HCT116 (cell line): ENCODE measurements at regions not wholly inside any gene's neighbourhood (a gene's known extent, or its start where the extent isn't known, plus 50 kb on each side); places are given as distances from the start of the nearest gene placed in this dataset.

ENCODE experiments used
- ATAC-seq: fragments of 200-7000 bp; cut with Tn5 transposase; 2 replicates; pipeline ENCODE4 v1.9.1; 2020; ENCODE audit warnings: mild to moderate bottlenecking, moderate library complexity
- BruUV-seq: library from RNA; stranded (reverse); fragments of 400-500 nt; replicated peaks from 2 replicates; lab custom pipeline; 2021; lab: Mats Ljungman, UMichigan
- CTCF ChIA-PET: fragments of 300-600 bp; sonication (Branson Sonifier 250); formaldehyde crosslinking; loops from one replicate; lab custom pipeline; 2021; ENCODE audit warnings: antibody characterized with exemption; lab: Charles Lee
- POLR2A ChIA-PET: fragments of 300-600, 350-600 bp; sonication (Branson Sonifier 250); formaldehyde crosslinking; loops from one replicate; lab custom pipeline; 2021; ENCODE audit warnings: antibody characterized with exemption; lab: Charles Lee
- RAD21 ChIA-PET, 2 experiments: fragments of 300-600 bp; sonication (Branson Sonifier 250); formaldehyde crosslinking; loops; one replicate each; lab custom pipeline; 2023; ENCODE audit warnings: low total read pairs in 2 of 2; ENCODE audit not compliant: uncharacterized antibody in 2 of 2, unreplicated experiment in 2 of 2, low non-redundant PET in 1 of 2; lab: Charles Lee
- DNase-seq: peaks from one replicate; pipeline ENCODE4 v3.0.0-alpha.2; 2010; ENCODE audit warnings: low read depth, low spot score
- H2AFZ ChIP-seq: fragments of 200-600 bp; shearing (Covaris generic), sonication (generic); 2 replicates; pipeline ENCODE4 v1.6.1; 2017; ENCODE audit warnings: low read depth, mixed run types, mixed read lengths, antibody characterized with exemption, low read length; ENCODE audit not compliant: poor library complexity, severe bottlenecking
- H3K27ac ChIP-seq: 2 replicates; pipeline ENCODE4 v1.5.1; 2012; ENCODE audit warnings: low read depth, low read length
- H3K27me3 ChIP-seq: fragments of 200-600 bp; sonication (generic); 2 replicates; pipeline ENCODE4 v1.6.1; 2016; ENCODE audit warnings: mixed run types, low read length, mixed read lengths; ENCODE audit not compliant: insufficient read depth
- H3K36me3 ChIP-seq, 2 experiments: fragments of 200-500 bp in 1 of 2; fragments of 200-600 bp in 1 of 2; sonication (Bioruptor generic) in 1 of 2; sonication (generic) in 1 of 2; 2 replicates each; pipeline versions ENCODE4 v1.5.1 to v1.6.1; 2014 to 2016; ENCODE audit warnings: low read length in 2 of 2, inconsistent platforms in 1 of 2, mixed read lengths in 1 of 2, mixed run types in 1 of 2; ENCODE audit not compliant: insufficient read depth in 2 of 2, control insufficient read depth in 1 of 2
- H3K4me1 ChIP-seq, 2 experiments: fragments of 200-600 bp in 1 of 2; sonication (generic) in 1 of 2; 2 replicates each; pipeline versions ENCODE4 v1.5.1 to v1.6.1; 2012 to 2017; ENCODE audit warnings: low read length in 2 of 2, inconsistent platforms in 1 of 2, mild to moderate bottlenecking in 1 of 2, mixed read lengths in 1 of 2, mixed run types in 1 of 2, moderate library complexity in 1 of 2; ENCODE audit not compliant: insufficient read depth in 2 of 2, control insufficient read depth in 1 of 2
- H3K4me2 ChIP-seq: fragments of 200-600 bp; sonication (generic); 2 replicates; pipeline ENCODE4 v1.6.1; 2017; ENCODE audit warnings: mixed run types, low read length, mixed read lengths
- H3K4me3 ChIP-seq, 2 experiments: fragments of 200-600 bp in 1 of 2; sonication (generic) in 1 of 2; replicated peaks in 1 of 2; 2 replicates each; pipeline ENCODE4 v1.5.1; 2011 to 2016; ENCODE audit warnings: low read length in 2 of 2, control low read depth in 1 of 2, low read depth in 1 of 2, mild to moderate bottlenecking in 1 of 2, mixed read lengths in 1 of 2, mixed run types in 1 of 2
- H3K79me2 ChIP-seq: fragments of 200-600 bp; sonication (generic); 2 replicates; pipeline ENCODE4 v1.6.1; 2017; ENCODE audit warnings: mild to moderate bottlenecking, mixed run types, low read length, moderate library complexity, mixed read lengths; ENCODE audit not compliant: insufficient read depth
- H3K9ac ChIP-seq: fragments of 200-600 bp; sonication (generic); 2 replicates; pipeline ENCODE4 v1.6.1; 2016; ENCODE audit warnings: low read length, mixed read lengths
- H3K9me2 ChIP-seq: fragments of 200-600 bp; sonication (generic), shearing (Covaris generic); 2 replicates; pipeline ENCODE4 v1.6.1; 2017; ENCODE audit warnings: mixed run types, mild to moderate bottlenecking, moderate library complexity; ENCODE audit not compliant: insufficient read depth
- H3K9me3 ChIP-seq, 2 experiments: fragments of 200-500 bp in 1 of 2; fragments of 200-600 bp in 1 of 2; sonication (Bioruptor generic) in 1 of 2; sonication (generic) in 1 of 2; 2 replicates each; pipeline ENCODE4 v1.6.1; 2014 to 2017; ENCODE audit warnings: low read length in 2 of 2, mixed read lengths in 2 of 2, inconsistent platforms in 1 of 2, low read depth in 1 of 2, mild to moderate bottlenecking in 1 of 2, mixed run types in 1 of 2, moderate library complexity in 1 of 2; ENCODE audit not compliant: control insufficient read depth in 1 of 2, insufficient read depth in 1 of 2
- H4K20me1 ChIP-seq: fragments of 200-600 bp; sonication (generic), shearing (Covaris generic); 2 replicates; pipeline ENCODE4 v1.6.1; 2017; ENCODE audit warnings: mixed run types, mild to moderate bottlenecking, moderate library complexity; ENCODE audit not compliant: insufficient read depth
- ATF3 ChIP-seq: IDR thresholded peaks from 2 replicates; pipeline ENCODE4 v1.6.1; 2012
- CBX3 ChIP-seq: IDR thresholded peaks from 2 replicates; pipeline ENCODE4 v1.6.1; 2012; ENCODE audit warnings: low read depth
- CTCF ChIP-seq, 3 experiments: fragments of 200-600 bp in 1 of 3; sonication (generic) in 1 of 3; IDR thresholded peaks in 2 of 3; conservative IDR thresholded peaks in 1 of 3; 2 replicates each; pipeline ENCODE4 v1.5.1; 2012 to 2017; ENCODE audit warnings: low read depth in 2 of 3, low read length in 2 of 3, antibody characterized with exemption in 1 of 3, borderline replicate concordance in 1 of 3, control low read depth in 1 of 3, mild to moderate bottlenecking in 1 of 3, mixed read lengths in 1 of 3, mixed run types in 1 of 3, moderate library complexity in 1 of 3; ENCODE audit not compliant: insufficient read depth in 1 of 3
- EGR1 ChIP-seq: IDR thresholded peaks from 2 replicates; pipeline ENCODE4 v1.6.1; 2012; ENCODE audit warnings: low read depth
- ELF1 ChIP-seq: IDR thresholded peaks from 2 replicates; pipeline ENCODE4 v1.6.1; 2012; ENCODE audit warnings: low read depth, borderline replicate concordance
- EZH2 ChIP-seq: fragments of 200-600 bp; sonication (generic); IDR thresholded peaks from 2 replicates; pipeline ENCODE4 v1.6.1; 2017; ENCODE audit warnings: antibody characterized with exemption, mixed run types
- EZH2phosphoT487 ChIP-seq: fragments of 200-600 bp; IDR thresholded peaks from 2 replicates; pipeline ENCODE4 v1.6.1; 2018; ENCODE audit warnings: antibody characterized with exemption, borderline replicate concordance
- FOSL1 ChIP-seq: IDR thresholded peaks from 2 replicates; pipeline ENCODE4 v1.6.1; 2012; ENCODE audit warnings: low read depth
- JUND ChIP-seq: IDR thresholded peaks from 2 replicates; pipeline ENCODE4 v1.6.1; 2012
- POLR2AphosphoS5 ChIP-seq: IDR thresholded peaks from 2 replicates; pipeline ENCODE4 v1.6.1; 2011; ENCODE audit warnings: mild to moderate bottlenecking, low read depth, low read length, moderate library complexity
- REST ChIP-seq: IDR thresholded peaks from 2 replicates; pipeline ENCODE4 v1.6.1; 2012; ENCODE audit warnings: low read depth
- SIN3A ChIP-seq: IDR thresholded peaks from 2 replicates; pipeline ENCODE4 v1.6.1; 2012; ENCODE audit warnings: low read depth
- SP1 ChIP-seq: IDR thresholded peaks from 2 replicates; pipeline ENCODE4 v1.6.1; 2012; ENCODE audit warnings: low read depth
- SRF ChIP-seq: IDR thresholded peaks from 2 replicates; pipeline ENCODE4 v1.6.1; 2012; ENCODE audit warnings: low read depth
- TCF7L2 ChIP-seq: IDR thresholded peaks from 2 replicates; pipeline ENCODE4 v1.7.0; 2011; ENCODE audit warnings: borderline replicate concordance, inconsistent platforms; ENCODE audit not compliant: insufficient read depth, insufficient read length; ENCODE audit errors: extremely low read depth
- YY1 ChIP-seq: IDR thresholded peaks from 2 replicates; pipeline ENCODE4 v1.6.1; 2011; ENCODE audit warnings: low read length, low read depth, moderate library complexity, mild to moderate bottlenecking; ENCODE audit not compliant: insufficient replicate concordance; ENCODE audit errors: extremely low read depth
- ZBTB33 ChIP-seq: IDR thresholded peaks from 2 replicates; pipeline ENCODE4 v1.6.1; 2011; ENCODE audit warnings: mild to moderate bottlenecking, low read length, moderate library complexity; ENCODE audit not compliant: insufficient replicate concordance; ENCODE audit errors: extremely low read depth
- ZFX ChIP-seq: fragments of 450-650 bp; IDR thresholded peaks from 2 replicates; pipeline ENCODE4 v1.6.1; 2017
- ZNF274 ChIP-seq: fragments of 200-500 bp; sonication (Bioruptor generic); IDR thresholded peaks from 2 replicates; pipeline ENCODE4 v1.6.1; 2014; ENCODE audit warnings: mild to moderate bottlenecking, low read depth, low read length, inconsistent platforms
- intact Hi-C: fragments of 100-400 bp; cut with micrococcal nuclease; formaldehyde crosslinking; loops from 2 replicates; pipeline ENCODE4 v1.10.0; 2022
- TF ChIP-seq, protein P1 (sequence below): IDR thresholded peaks from 2 replicates; pipeline ENCODE4 v1.6.1; 2012

GRCh38 chr2:236672606-236673005 lies 103.0 kb downstream of the ACKR3 start:
- H3K36me3 ChIP-seq: no peaks in the 10 kb centered on the region
- TF ChIP-seq POLR2AphosphoS5: no peak
- TF ChIP-seq, protein P1, sequence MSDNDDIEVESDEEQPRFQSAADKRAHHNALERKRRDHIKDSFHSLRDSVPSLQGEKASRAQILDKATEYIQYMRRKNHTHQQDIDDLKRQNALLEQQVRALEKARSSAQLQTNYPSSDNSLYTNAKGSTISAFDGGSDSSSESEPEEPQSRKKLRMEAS: no peak
- no peak for TF ChIP-seq ELF1
- no peak for TF ChIP-seq ATF3
- TF ChIP-seq CTCF (IDR thresholded peaks at IDR 0.05 in 2 of 3, conservative IDR thresholded peaks at IDR 0.05 in 1 of 3; ENCODE audit: borderline replicate concordance in 1 of 3, insufficient read depth in 1 of 3, low read depth in 2 of 3, low read length in 2 of 3): no peak
- no peak for TF ChIP-seq CBX3
- TF ChIP-seq YY1: no peak
- TF ChIP-seq JUND: no peak
- no peak for TF ChIP-seq TCF7L2
- no peak for TF ChIP-seq SIN3A
- no peak for TF ChIP-seq ZBTB33
- TF ChIP-seq EZH2: no peak
- TF ChIP-seq REST: no peak
- TF ChIP-seq EZH2phosphoT487: no peak
- TF ChIP-seq EGR1: no peak
- no peak for TF ChIP-seq SP1
- TF ChIP-seq SRF: no peak
- no peak for TF ChIP-seq FOSL1
- TF ChIP-seq ZFX: no peak
- TF ChIP-seq ZNF274: no peak
- H3K79me2 ChIP-seq: no peaks in the 10 kb centered on the region
- no peak overlapping the region for H3K27ac ChIP-seq
- no peaks in the 10 kb centered on the region for H4K20me1 ChIP-seq
- ChIA-PET CTCF (no interaction called here), RAD21 (no interaction called here), POLR2A (no interaction called here)
- no peaks in the 10 kb centered on the region for H3K9me2 ChIP-seq
- no TSS peak for BruUV-seq
- peaks cover 36% of the 10 kb centered on the region for H3K27me3 ChIP-seq
- H3K4me2 ChIP-seq: no peak overlapping the region
- no peak overlapping the region for H2AFZ ChIP-seq
- intact Hi-C loops: no loop called here
- H3K9ac ChIP-seq: no peak overlapping the region
- DNase-seq (no peak), ATAC-seq (no peak)
- H3K9me3 ChIP-seq: no peaks in the 10 kb centered on the region
- H3K4me1 ChIP-seq: no peaks in the 10 kb centered on the region
- H3K4me3 ChIP-seq: no peak overlapping the region
